ENCODE measurements at regions not wholly inside any gene's neighbourhood (a gene's known extent, or its start where the extent isn't known, plus 50 kb on each side); places are given as distances from the start of the nearest gene placed in this dataset.

DNA sequence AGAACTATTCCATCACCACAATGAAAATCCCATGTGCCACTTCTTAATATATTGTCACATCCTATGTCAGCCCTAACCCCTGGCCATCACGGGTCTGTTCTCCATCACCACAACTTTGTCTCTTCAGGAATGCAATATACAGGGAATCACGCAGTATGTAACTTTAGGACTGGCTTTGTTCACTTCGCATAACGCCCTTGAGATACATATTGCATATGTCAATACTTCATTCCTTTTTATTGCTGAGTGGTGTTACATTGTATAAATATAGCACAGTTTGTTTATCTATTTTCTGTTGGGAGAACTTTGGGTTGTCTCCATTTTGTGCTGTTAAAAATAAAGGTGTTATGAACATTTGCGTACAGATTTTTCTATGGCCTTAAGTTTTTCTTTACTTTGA, 195.4 kb upstream of the ZMIZ1 start:
- WGBS = 94% methylated on average over 5 of the region's 5 CpGs
- TF ChIP-seq EP300 (IDR thresholded peaks at IDR 0.05) (no peak), POLR2AphosphoS5 (IDR thresholded peaks at IDR 0.05) (no peak), POLR2A (IDR thresholded peaks at IDR 0.05) (no peak)
- TF ChIP-seq, protein P1, sequence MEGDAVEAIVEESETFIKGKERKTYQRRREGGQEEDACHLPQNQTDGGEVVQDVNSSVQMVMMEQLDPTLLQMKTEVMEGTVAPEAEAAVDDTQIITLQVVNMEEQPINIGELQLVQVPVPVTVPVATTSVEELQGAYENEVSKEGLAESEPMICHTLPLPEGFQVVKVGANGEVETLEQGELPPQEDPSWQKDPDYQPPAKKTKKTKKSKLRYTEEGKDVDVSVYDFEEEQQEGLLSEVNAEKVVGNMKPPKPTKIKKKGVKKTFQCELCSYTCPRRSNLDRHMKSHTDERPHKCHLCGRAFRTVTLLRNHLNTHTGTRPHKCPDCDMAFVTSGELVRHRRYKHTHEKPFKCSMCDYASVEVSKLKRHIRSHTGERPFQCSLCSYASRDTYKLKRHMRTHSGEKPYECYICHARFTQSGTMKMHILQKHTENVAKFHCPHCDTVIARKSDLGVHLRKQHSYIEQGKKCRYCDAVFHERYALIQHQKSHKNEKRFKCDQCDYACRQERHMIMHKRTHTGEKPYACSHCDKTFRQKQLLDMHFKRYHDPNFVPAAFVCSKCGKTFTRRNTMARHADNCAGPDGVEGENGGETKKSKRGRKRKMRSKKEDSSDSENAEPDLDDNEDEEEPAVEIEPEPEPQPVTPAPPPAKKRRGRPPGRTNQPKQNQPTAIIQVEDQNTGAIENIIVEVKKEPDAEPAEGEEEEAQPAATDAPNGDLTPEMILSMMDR (IDR thresholded peaks at IDR 0.05) = no peak
- H3K9me3 ChIP-seq = no peaks in the 10 kb centered on the region

DNA sequence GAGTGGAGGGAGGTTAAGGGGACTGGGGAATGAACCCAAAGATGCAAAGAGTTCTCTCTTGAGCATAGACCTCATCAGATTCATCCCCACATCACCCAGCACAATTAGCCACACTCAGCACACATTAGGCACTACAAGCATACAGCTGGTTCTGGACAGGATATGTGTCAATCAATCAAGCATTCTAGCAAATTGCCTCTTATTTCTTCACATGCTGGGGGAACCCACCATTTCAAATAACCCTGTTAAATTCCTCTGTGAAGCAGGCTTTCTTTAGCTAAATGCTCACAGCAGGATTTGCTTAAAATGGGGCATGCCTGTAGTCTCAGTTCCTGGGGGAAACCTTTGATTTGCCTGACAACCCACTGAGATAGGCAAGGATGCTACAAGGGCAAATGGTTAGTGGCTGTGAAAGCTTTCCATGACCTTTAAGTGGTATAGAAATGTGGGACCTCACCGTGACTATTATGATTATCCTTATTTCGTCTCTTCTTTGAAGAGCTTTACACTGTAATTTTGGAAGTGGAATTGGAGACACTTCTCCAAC, 193.4 kb upstream of the ZMIZ1 start:
- H3K27me3 ChIP-seq = no peaks in the 10 kb centered on the region
- no peak overlapping the region for H3K27ac ChIP-seq
- H3K4me1 ChIP-seq = no peaks in the 10 kb centered on the region
- no peaks in the 10 kb centered on the region for H3K36me3 ChIP-seq
- no peak for DNase-seq (ENCODE audit: low spot score in 2 of 2)
- H3K4me3 ChIP-seq = no peak overlapping the region
- H3K9me3 ChIP-seq = no peaks in the 10 kb centered on the region
- 92% methylated on average over 2 of the region's 2 CpGs for WGBS
- TF ChIP-seq POLR2A (IDR thresholded peaks at IDR 0.05) (no peak), EP300 (IDR thresholded peaks at IDR 0.05) (no peak), POLR2AphosphoS5 (IDR thresholded peaks at IDR 0.05) (no peak)
- TF ChIP-seq, protein P1 (IDR thresholded peaks at IDR 0.05) = no peak

More for the DNA sequence above, 195.4 kb upstream of the ZMIZ1 start:
- Histone ChIP-seq H3K27me3 (no peaks in the 10 kb centered on the region), H3K27ac (no peak overlapping the region), H3K4me1 (no peaks in the 10 kb centered on the region), H3K4me3 (no peak overlapping the region), H3K36me3 (no peaks in the 10 kb centered on the region)
- DNase-seq (ENCODE audit: low spot score in 2 of 2) = peak in 1 of 2 donors; percentile 12

DNA sequence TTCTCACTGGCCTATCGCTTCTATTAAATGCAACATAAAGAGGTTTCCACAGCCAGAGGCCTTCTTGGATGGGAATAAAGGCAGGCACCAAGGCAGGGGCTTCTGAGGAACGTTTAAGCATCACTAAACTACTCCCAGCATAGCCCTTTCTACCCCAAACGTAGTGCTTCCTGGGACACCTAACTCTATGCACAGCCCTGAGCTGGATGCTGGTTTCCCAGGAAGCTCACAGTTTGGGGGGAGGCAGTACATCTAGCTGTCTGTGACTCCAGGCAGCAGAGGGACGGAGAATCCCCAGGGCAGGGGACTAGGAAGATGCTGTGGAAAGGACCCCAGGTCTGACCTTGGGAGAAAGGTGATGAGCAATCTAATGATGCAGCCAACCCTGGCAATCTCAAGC, 192.8 kb upstream of the ZMIZ1 start:
- peak in 1 of 2 donors; percentile 24 for DNase-seq (ENCODE audit: low spot score in 2 of 2)
- WGBS = 88% methylated on average over 4 of the region's 4 CpGs
- no peaks in the 10 kb centered on the region for H3K27me3 ChIP-seq

DNA sequence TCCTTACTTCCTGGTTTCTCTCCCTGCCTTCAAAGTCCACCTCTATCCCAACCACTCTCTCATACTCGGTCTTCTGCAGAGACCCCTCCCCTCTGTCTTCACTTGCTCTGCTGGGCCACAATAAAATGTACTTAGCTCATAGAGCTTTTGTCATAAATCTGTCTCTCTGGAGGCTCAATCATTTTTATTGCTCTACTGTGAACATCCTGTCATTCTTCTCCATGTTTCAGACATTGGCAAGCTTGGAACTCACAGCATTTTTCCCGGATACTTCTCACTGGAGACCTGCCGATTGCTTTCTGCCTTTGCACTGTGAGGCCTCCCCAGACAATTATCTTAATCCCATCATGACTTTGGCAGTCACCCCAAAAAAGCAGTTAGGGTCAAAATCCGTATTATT, 192.3 kb upstream of the ZMIZ1 start:
- H3K4me3 ChIP-seq = no peak overlapping the region
- no peak overlapping the region for H3K27ac ChIP-seq
- H3K27me3 ChIP-seq = no peaks in the 10 kb centered on the region
- H3K36me3 ChIP-seq = no peaks in the 10 kb centered on the region
- 52% methylated on average over 4 of the region's 4 CpGs for WGBS
- H3K9me3 ChIP-seq = no peaks in the 10 kb centered on the region
- TF ChIP-seq, protein P1 (IDR thresholded peaks at IDR 0.05) = no peak
- TF ChIP-seq POLR2A (IDR thresholded peaks at IDR 0.05) (no peak), POLR2AphosphoS5 (IDR thresholded peaks at IDR 0.05) (no peak), EP300 (IDR thresholded peaks at IDR 0.05) (no peak)
- no peak for DNase-seq (ENCODE audit: low spot score in 2 of 2)
- no peaks in the 10 kb centered on the region for H3K4me1 ChIP-seq

More for the DNA sequence above, 192.8 kb upstream of the ZMIZ1 start:
- Histone ChIP-seq H3K36me3 (no peaks in the 10 kb centered on the region), H3K4me3 (no peak overlapping the region), H3K4me1 (no peaks in the 10 kb centered on the region), H3K27ac (no peak overlapping the region), H3K9me3 (no peaks in the 10 kb centered on the region)
- no peak for TF ChIP-seq POLR2AphosphoS5 (IDR thresholded peaks at IDR 0.05)

DNA sequence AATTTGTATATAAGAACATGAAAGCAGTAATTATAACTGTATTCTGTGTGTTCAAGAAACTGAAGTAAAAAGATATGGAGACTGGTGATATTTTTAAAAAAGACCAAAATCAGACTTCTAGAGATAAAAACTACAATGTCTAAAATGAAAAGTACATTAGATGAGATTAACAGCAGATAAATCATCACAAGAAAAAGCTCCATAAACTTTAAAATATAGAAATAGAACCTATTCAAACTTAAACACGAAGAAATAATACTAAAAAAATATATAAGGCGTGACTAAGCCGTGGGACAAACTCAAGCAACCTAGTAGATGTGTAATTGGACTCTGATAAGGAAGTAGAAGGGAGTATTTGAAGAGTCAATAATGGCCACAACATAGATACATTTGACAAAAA, 189.1 kb upstream of the ZMIZ1 start:
- H3K9me3 ChIP-seq = no peaks in the 10 kb centered on the region
- H3K27ac ChIP-seq = no peak overlapping the region
- H3K4me3 ChIP-seq = no peak overlapping the region
- no peaks in the 10 kb centered on the region for H3K4me1 ChIP-seq
- H3K36me3 ChIP-seq = no peaks in the 10 kb centered on the region
- DNase-seq (ENCODE audit: low spot score in 2 of 2) = no peak
- H3K27me3 ChIP-seq = no peaks in the 10 kb centered on the region
- 93% methylated on average over 3 of the region's 3 CpGs for WGBS
- TF ChIP-seq EP300 (IDR thresholded peaks at IDR 0.05) = no peak
- no peak for TF ChIP-seq POLR2AphosphoS5 (IDR thresholded peaks at IDR 0.05)
- TF ChIP-seq POLR2A (IDR thresholded peaks at IDR 0.05) = no peak
- TF ChIP-seq, protein P1 (IDR thresholded peaks at IDR 0.05) = no peak

DNA sequence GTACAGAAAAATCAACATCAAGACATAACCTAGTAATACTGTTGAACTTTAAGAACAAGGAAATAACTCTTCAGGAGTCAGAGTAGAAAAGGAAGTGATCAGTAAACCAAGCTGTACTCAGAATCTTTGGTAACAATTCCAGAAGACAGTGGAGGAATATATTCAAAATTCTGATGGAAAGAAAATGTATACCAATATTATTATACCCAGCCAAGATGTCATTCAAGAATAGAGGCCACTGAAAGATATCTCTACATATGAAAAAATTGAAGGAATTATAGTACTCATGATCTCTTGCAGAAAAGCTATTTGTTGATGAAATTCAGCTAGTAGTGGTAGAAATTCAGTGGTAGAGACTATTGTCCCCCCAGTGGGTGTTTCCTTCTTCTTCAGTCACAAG, 182.6 kb upstream of the ZMIZ1 start:
- Histone ChIP-seq H3K36me3 (no peaks in the 10 kb centered on the region), H3K4me1 (no peaks in the 10 kb centered on the region), H3K27me3 (no peaks in the 10 kb centered on the region), H3K9me3 (peaks cover 9% of the 10 kb centered on the region), H3K4me3 (no peak overlapping the region), H3K27ac (no peak overlapping the region)
- no peak for DNase-seq (ENCODE audit: low spot score in 2 of 2)
- TF ChIP-seq POLR2A (IDR thresholded peaks at IDR 0.05) = no peak
- TF ChIP-seq, protein P1 (IDR thresholded peaks at IDR 0.05) = no peak
- TF ChIP-seq EP300 (IDR thresholded peaks at IDR 0.05) = no peak
- no peak for TF ChIP-seq POLR2AphosphoS5 (IDR thresholded peaks at IDR 0.05)

Data from suprapubic skin (tissue), 4 donors.